ENCODE measurements at regions not wholly inside any gene's neighbourhood (a gene's known extent, or its start where the extent isn't known, plus 50 kb on each side); places are given as distances from the start of the nearest gene placed in this dataset.
"Not testable (repeated sequence)": the region's sequence is repeated elsewhere in the genome, so short reads cannot be mapped to it uniquely, and the experiment has no call there.

DNA sequence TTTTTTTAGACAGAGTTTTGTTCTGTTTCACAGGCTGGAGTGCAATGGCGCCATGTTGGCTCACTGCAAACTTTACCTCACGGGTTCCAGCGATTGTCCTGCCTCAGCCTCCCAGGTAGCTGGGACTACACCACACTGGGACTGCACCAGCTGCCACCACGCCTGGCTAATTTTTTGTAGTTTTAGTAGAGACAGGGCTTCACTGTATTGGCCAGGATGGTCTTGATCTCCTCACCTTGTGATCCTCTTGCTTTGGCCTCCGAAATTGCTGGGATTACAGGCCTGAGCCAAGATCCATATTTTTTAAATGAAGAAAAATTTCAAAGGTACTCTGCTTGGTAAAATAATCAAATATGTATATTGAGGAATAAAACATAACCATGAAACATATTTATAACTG lies 195.8 kb upstream of the TPTE start:
- H3K9me3 Mint-ChIP-seq, result peaks cover 23% of the 10 kb centered on the region
- H3K27me3 Mint-ChIP-seq; H3K27ac Mint-ChIP-seq; DNase-seq (ENCODE audit: extremely low spot score, unreplicated experiment); H3K4me3 Mint-ChIP-seq; H3K4me1 Mint-ChIP-seq (ENCODE audit: unreplicated experiment); H3K36me3 Mint-ChIP-seq: not testable (repeated sequence)

DNA sequence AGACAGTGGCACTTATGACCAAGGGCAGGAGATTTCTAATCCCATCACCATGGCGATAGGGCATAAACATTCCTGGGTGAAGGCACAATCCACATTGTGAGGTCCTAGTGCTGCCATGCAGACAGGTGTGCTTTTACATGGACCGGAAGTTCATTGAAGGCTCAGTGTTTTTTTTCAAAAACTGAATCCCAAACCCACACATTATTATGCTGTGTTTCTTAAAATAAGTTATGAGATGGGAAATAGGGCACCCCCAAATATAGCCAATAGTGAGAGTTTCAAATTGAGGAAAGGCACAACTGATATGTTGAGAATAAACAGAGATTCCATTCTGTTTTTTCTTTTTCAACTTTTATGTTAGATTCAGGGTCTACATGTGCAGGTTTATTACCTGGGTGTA lies 195.2 kb upstream of the TPTE start:
- not testable (repeated sequence) for DNase-seq (ENCODE audit: extremely low spot score, unreplicated experiment); H3K4me3 Mint-ChIP-seq; H3K36me3 Mint-ChIP-seq; H3K4me1 Mint-ChIP-seq (ENCODE audit: unreplicated experiment); H3K27ac Mint-ChIP-seq; H3K27me3 Mint-ChIP-seq
- peaks cover 29% of the 10 kb centered on the region for H3K9me3 Mint-ChIP-seq

GRCh38 chr21:10328646-10329045 lies 192.7 kb upstream of the TPTE start:
- H3K9me3 Mint-ChIP-seq, result peaks cover 31% of the 10 kb centered on the region
- not testable (repeated sequence) for H3K27me3 Mint-ChIP-seq; H3K4me1 Mint-ChIP-seq (ENCODE audit: unreplicated experiment); H3K4me3 Mint-ChIP-seq; H3K36me3 Mint-ChIP-seq; H3K27ac Mint-ChIP-seq; DNase-seq (ENCODE audit: extremely low spot score, unreplicated experiment)

- peaks cover 30% of the 10 kb centered on the region for H3K9me3 Mint-ChIP-seq
- not testable (repeated sequence) for H3K27me3 Mint-ChIP-seq; H3K4me1 Mint-ChIP-seq (ENCODE audit: unreplicated experiment); DNase-seq (ENCODE audit: extremely low spot score, unreplicated experiment); H3K27ac Mint-ChIP-seq; H3K4me3 Mint-ChIP-seq; H3K36me3 Mint-ChIP-seq
Measured at GRCh38 chr21:10330641-10331119, 190.7 kb upstream of the TPTE start.

GRCh38 chr21:10331134-10331533 lies 190.2 kb upstream of the TPTE start:
- H3K9me3 Mint-ChIP-seq, result peaks cover 29% of the 10 kb centered on the region
- not testable (repeated sequence) for DNase-seq (ENCODE audit: extremely low spot score, unreplicated experiment); H3K27me3 Mint-ChIP-seq; H3K27ac Mint-ChIP-seq; H3K36me3 Mint-ChIP-seq; H3K4me1 Mint-ChIP-seq (ENCODE audit: unreplicated experiment); H3K4me3 Mint-ChIP-seq

DNA sequence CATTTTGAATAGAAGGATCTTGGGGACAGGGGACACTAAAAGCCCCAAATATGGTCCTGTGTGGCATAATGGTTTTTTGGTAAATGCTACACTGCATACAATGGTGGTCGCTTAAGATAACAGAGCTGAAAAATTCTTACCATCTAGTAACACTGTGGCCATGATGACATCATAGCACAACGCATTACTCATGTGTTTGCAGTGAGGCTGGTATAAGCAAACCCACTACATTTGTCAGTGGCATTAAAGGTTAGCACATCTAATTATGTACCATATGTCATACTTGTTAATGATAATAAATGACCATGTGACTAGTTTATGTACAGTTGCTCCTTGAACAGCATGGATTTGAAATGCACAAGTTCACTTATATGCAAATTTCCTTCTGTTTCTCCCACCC lies 188.4 kb upstream of the TPTE start:
- H3K27ac Mint-ChIP-seq; H3K4me1 Mint-ChIP-seq (ENCODE audit: unreplicated experiment); H3K27me3 Mint-ChIP-seq; H3K36me3 Mint-ChIP-seq; DNase-seq (ENCODE audit: extremely low spot score, unreplicated experiment); H3K4me3 Mint-ChIP-seq: not testable (repeated sequence)
- H3K9me3 Mint-ChIP-seq, result peaks cover 28% of the 10 kb centered on the region

GRCh38 chr21:10334391-10334790 lies 187.0 kb upstream of the TPTE start:
- H3K27ac Mint-ChIP-seq; H3K4me1 Mint-ChIP-seq (ENCODE audit: unreplicated experiment); H3K27me3 Mint-ChIP-seq; DNase-seq (ENCODE audit: extremely low spot score, unreplicated experiment); H3K36me3 Mint-ChIP-seq; H3K4me3 Mint-ChIP-seq: not testable (repeated sequence)
- peaks cover 23% of the 10 kb centered on the region for H3K9me3 Mint-ChIP-seq

- Mint-ChIP-seq H3K36me3 (peaks cover 12% of the 10 kb centered on the region), H3K9me3 (peaks cover 15% of the 10 kb centered on the region)
- H3K4me3 Mint-ChIP-seq; H3K4me1 Mint-ChIP-seq (ENCODE audit: unreplicated experiment); DNase-seq (ENCODE audit: extremely low spot score, unreplicated experiment); H3K27me3 Mint-ChIP-seq; H3K27ac Mint-ChIP-seq: not testable (repeated sequence)
Measured at GRCh38 chr21:10342261-10342956, 179.0 kb upstream of the TPTE start.

DNA sequence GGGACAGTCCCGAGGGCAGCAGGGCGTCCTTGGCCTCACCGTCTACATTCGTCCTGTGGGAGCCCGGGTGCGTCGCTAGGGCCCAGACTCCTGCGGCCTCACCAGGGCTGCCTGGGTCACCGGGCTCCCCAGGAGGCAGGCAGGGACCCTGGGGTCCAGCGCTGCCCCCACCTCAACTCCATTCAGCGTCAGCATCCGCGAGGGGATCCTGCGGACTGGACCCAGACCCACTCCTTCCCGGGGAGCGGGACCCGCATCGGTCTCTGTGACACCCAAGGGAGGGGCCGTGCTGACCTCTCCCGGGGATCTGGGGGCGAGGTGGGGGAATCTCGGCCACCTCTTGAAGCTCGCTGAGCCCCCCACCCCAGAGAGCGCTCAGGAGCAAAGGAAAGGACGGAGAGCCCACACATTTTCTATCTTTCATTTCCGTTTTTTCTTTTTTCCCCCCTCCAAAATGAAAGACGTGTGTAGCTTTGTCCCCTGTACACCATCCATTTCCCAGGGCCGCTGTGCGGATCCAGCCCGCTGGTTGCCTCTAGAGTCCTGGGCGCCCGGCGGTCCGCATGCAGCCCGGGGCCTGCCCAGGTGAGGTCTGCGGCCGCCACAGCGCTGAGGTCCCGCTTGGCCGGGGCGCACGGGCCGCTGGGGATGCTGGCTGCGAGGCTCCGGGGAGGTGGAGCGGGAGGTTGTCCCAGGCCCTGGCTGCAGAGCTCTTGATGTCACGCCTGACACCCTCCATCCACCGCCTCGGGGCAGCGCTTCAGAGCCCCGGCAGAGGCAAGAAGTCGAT lies 178.0 kb upstream of the TPTE start:
- not testable (repeated sequence) for H3K4me3 Mint-ChIP-seq; H3K27ac Mint-ChIP-seq; H3K27me3 Mint-ChIP-seq; DNase-seq (ENCODE audit: extremely low spot score, unreplicated experiment); H3K4me1 Mint-ChIP-seq (ENCODE audit: unreplicated experiment)
- Mint-ChIP-seq H3K9me3 (peaks cover 15% of the 10 kb centered on the region), H3K36me3 (peaks cover 12% of the 10 kb centered on the region)

DNA sequence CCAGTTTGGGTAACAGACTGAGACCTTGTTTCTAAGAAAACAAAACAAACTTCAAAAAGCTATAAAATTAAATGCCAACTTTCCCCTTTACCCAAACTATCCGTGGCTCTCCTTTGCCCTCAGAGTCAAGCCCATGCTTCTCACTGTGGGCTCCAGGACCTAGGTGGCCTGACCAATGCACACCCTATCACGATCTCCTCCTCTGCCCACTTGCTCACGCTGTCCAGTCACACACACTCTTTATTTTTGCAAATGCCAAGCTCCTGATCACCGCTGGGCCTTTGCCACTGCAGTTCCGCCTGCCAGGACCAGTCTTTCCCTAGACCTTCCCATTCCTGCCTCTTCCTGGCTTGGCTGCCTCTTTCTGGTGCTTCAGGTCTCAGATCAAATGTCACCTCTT lies 177.1 kb upstream of the TPTE start:
- H3K9me3 Mint-ChIP-seq, result peaks cover 16% of the 10 kb centered on the region

DNA sequence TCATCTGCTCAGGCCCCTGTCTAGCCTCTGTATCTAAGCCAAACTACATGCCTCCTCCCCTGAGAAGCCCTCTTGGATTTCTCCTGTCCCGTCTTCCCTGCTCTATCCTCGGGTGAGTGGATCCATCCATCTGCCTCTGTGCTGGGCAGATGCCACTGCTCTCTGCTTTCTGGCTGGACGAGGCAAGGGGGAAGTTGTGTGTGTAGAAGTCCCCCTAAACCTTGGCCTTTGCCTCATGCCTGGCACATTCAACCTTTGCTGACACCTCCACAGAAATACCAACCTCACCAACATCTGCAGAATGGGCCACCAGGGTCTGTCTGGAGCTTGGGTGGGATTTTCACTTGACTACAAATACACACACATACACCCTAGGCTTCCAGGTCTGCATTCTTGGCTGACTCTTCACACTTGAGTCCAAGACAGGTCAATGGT lies 176.2 kb upstream of the TPTE start:
- Mint-ChIP-seq H3K36me3 (peaks cover 12% of the 10 kb centered on the region), H3K9me3 (peaks cover 16% of the 10 kb centered on the region)
- not testable (repeated sequence) for DNase-seq (ENCODE audit: extremely low spot score, unreplicated experiment); H3K4me3 Mint-ChIP-seq; H3K27me3 Mint-ChIP-seq; H3K4me1 Mint-ChIP-seq (ENCODE audit: unreplicated experiment); H3K27ac Mint-ChIP-seq

More for the DNA sequence above, 177.1 kb upstream of the TPTE start:
- not testable (repeated sequence) for H3K4me1 Mint-ChIP-seq (ENCODE audit: unreplicated experiment); H3K27me3 Mint-ChIP-seq; H3K4me3 Mint-ChIP-seq; H3K27ac Mint-ChIP-seq; DNase-seq (ENCODE audit: extremely low spot score, unreplicated experiment)
- H3K36me3 Mint-ChIP-seq, result peaks cover 12% of the 10 kb centered on the region

DNA sequence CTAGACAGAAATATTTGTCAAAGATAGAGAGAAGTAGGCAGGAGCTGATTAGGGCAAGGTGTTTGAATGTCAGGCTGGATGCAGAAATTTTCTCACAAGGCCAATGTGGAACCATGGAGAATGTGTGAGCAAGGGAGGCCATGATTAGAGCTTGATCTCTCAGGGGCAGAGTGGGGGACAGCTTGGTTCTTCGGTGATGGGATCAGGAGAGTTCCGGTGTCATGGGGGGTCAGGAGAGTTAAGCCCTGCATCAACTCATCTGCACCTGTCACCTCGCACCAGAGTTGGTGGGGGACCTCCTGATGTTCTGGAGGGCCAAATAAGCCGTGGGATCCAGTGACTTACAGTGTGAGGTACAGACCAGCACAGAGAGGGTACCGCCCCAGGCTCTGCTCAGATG lies 175.1 kb upstream of the TPTE start:
- not testable (repeated sequence) for H3K27ac Mint-ChIP-seq; H3K27me3 Mint-ChIP-seq; H3K4me3 Mint-ChIP-seq; H3K4me1 Mint-ChIP-seq (ENCODE audit: unreplicated experiment); DNase-seq (ENCODE audit: extremely low spot score, unreplicated experiment)
- Mint-ChIP-seq H3K9me3 (peaks cover 16% of the 10 kb centered on the region), H3K36me3 (peaks cover 12% of the 10 kb centered on the region)

GRCh38 chr21:10346933-10347615 lies 174.3 kb upstream of the TPTE start:
- not testable (repeated sequence) for H3K4me1 Mint-ChIP-seq (ENCODE audit: unreplicated experiment); H3K4me3 Mint-ChIP-seq; H3K27ac Mint-ChIP-seq; H3K27me3 Mint-ChIP-seq; DNase-seq (ENCODE audit: extremely low spot score, unreplicated experiment)
- Mint-ChIP-seq H3K9me3 (peaks cover 16% of the 10 kb centered on the region), H3K36me3 (peaks cover 12% of the 10 kb centered on the region)

DNA sequence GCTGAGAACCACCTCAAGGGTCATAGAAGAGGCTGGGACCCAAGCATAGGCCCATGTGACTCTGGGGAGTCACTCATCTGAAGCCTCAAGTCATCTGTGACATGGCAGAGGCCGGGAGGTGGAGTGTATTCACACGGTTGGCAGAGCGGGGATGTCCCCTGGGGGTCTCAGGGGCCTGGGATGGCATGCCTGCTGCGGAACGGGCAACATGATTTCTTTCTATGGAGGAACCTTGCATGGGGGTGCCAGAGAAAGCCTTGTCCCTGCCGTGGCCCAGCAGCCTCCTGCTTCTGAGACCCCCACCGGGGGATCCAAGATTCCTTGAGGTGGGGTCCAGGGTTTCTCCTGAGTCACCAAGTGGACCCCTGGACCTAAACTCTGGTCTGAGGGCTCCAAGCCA lies 173.7 kb upstream of the TPTE start:
- not testable (repeated sequence) for H3K27ac Mint-ChIP-seq; H3K4me1 Mint-ChIP-seq (ENCODE audit: unreplicated experiment); DNase-seq (ENCODE audit: extremely low spot score, unreplicated experiment); H3K4me3 Mint-ChIP-seq; H3K27me3 Mint-ChIP-seq
- Mint-ChIP-seq H3K9me3 (peaks cover 18% of the 10 kb centered on the region), H3K36me3 (peaks cover 12% of the 10 kb centered on the region)

Data from type B pancreatic cell (in vitro differentiated cells).